A673 (cell line): ENCODE measurements at regions not wholly inside any gene's neighbourhood (a gene's known extent, or its start where the extent isn't known, plus 50 kb on each side); places are given as distances from the start of the nearest gene placed in this dataset.

Source experiments
- BruUV-seq: library from RNA; stranded (reverse); fragments of 400-500 nt; replicated peaks from 2 replicates; lab custom pipeline; 2021; lab: Mats Ljungman, UMichigan
- CTCF ChIA-PET: fragments of 300-600 bp; sonication (Branson Sonifier 250); formaldehyde crosslinking; loops from one replicate; lab custom pipeline; 2022; ENCODE audit warnings: antibody characterized with exemption; lab: Charles Lee
- POLR2A ChIA-PET: fragments of 300-600 bp; sonication (Branson Sonifier 250); formaldehyde crosslinking; loops from one replicate; lab custom pipeline; 2022; ENCODE audit warnings: antibody characterized with exemption; ENCODE audit not compliant: low non-redundant PET; lab: Charles Lee
- DNase-seq: peaks from one replicate; pipeline ENCODE4 v3.0.0-alpha.2; 2015; ENCODE audit warnings: low spot score
- H3K27ac ChIP-seq: fragments of 200-600 bp; sonication (generic); 2 replicates; pipeline ENCODE4 v1.5.1; 2016; ENCODE audit warnings: mixed run types, low read depth, mild to moderate bottlenecking, mixed read lengths, antibody characterized with exemption, low read length; ENCODE audit not compliant: poor library complexity, severe bottlenecking
- H3K27me3 ChIP-seq: fragments of 200-600 bp; sonication (generic); replicated peaks from 2 replicates; pipeline ENCODE4 v1.6.1; 2017; ENCODE audit warnings: mixed run types, low read depth, mild to moderate bottlenecking, mixed read lengths, antibody characterized with exemption, low read length; ENCODE audit not compliant: insufficient read depth, poor library complexity
- H3K36me3 ChIP-seq: fragments of 200-600 bp; sonication (generic); 2 replicates; pipeline ENCODE4 v1.6.1; 2016; ENCODE audit warnings: mixed run types, mild to moderate bottlenecking, mixed read lengths, antibody characterized with exemption, low read length; ENCODE audit not compliant: insufficient read depth, poor library complexity, severe bottlenecking
- H3K4me1 ChIP-seq: fragments of 200-600 bp; sonication (generic); 2 replicates; pipeline ENCODE4 v1.6.1; 2017; ENCODE audit warnings: mixed run types, mild to moderate bottlenecking, mixed read lengths, antibody characterized with exemption, low read length; ENCODE audit not compliant: insufficient read depth, poor library complexity, severe bottlenecking
- H3K4me3 ChIP-seq: fragments of 200-600 bp; sonication (generic); 2 replicates; pipeline ENCODE4 v1.5.1; 2016; ENCODE audit warnings: low read depth, mixed run types, mild to moderate bottlenecking, mixed read lengths, low read length; ENCODE audit not compliant: poor library complexity, severe bottlenecking
- H3K9me3 ChIP-seq: fragments of 200-600 bp; sonication (generic); 2 replicates; pipeline ENCODE4 v1.6.1; 2016; ENCODE audit warnings: mixed run types, low read depth, mild to moderate bottlenecking, mixed read lengths, antibody characterized with exemption, low read length; ENCODE audit not compliant: poor library complexity, severe bottlenecking
- CTCF ChIP-seq: fragments of 300-800, 200-600 bp; sonication (generic); conservative IDR thresholded peaks from 2 replicates; pipeline ENCODE4 v1.5.1; 2017; ENCODE audit warnings: low read depth, mild to moderate bottlenecking, antibody characterized with exemption, low read length, moderate library complexity, mixed read lengths
- EZH2 ChIP-seq: fragments of 200-600 bp; sonication (generic); IDR thresholded peaks from 2 replicates; pipeline ENCODE4 v1.6.1; 2017; ENCODE audit warnings: borderline replicate concordance, low read depth, mild to moderate bottlenecking, mixed read lengths, antibody characterized with exemption, low read length; ENCODE audit not compliant: poor library complexity, severe bottlenecking
- intact Hi-C: fragments of 100-400 bp; cut with micrococcal nuclease; formaldehyde crosslinking; loops from one replicate; pipeline ENCODE4 v1.10.0; 2022; ENCODE audit not compliant: unreplicated experiment

- no TSS peak for BruUV-seq
Measured at GRCh38 chr6:168728056-168728455, 287.1 kb downstream of the SMOC2 start.

GRCh38 chr6:168726312-168726856 is 285.4 kb downstream of the SMOC2 start:
- POLR2A ChIA-PET: no interaction called here
- Histone ChIP-seq H3K9me3 (no peaks in the 10 kb centered on the region), H3K27ac (no peak overlapping the region), H3K4me3 (no peak overlapping the region), H3K4me1 (no peaks in the 10 kb centered on the region), H3K36me3 (no peaks in the 10 kb centered on the region), H3K27me3 (no peaks in the 10 kb centered on the region)
- intact Hi-C loops: no loop called here
- BruUV-seq: no TSS peak
- no peak for TF ChIP-seq EZH2
- TF ChIP-seq CTCF: no peak
- no peak for DNase-seq
- CTCF ChIA-PET: no interaction called here

More at GRCh38 chr6:168728056-168728455, 287.1 kb downstream of the SMOC2 start:
- no peak overlapping the region for H3K4me3 ChIP-seq
- intact Hi-C loops: no loop called here
- H3K27ac ChIP-seq: no peak overlapping the region
- no peaks in the 10 kb centered on the region for H3K36me3 ChIP-seq
- no peak for DNase-seq
- ChIA-PET POLR2A (no interaction called here), CTCF (no interaction called here)
- H3K27me3 ChIP-seq: no peaks in the 10 kb centered on the region
- no peaks in the 10 kb centered on the region for H3K9me3 ChIP-seq
- no peak for TF ChIP-seq CTCF
- no peak for TF ChIP-seq EZH2
- H3K4me1 ChIP-seq: no peaks in the 10 kb centered on the region

- DNase-seq: no peak
- no TSS peak for BruUV-seq
- ChIA-PET CTCF (no interaction called here), POLR2A (no interaction called here)
- Histone ChIP-seq H3K27me3 (no peaks in the 10 kb centered on the region), H3K36me3 (no peaks in the 10 kb centered on the region), H3K4me3 (no peak overlapping the region), H3K27ac (no peak overlapping the region), H3K4me1 (no peaks in the 10 kb centered on the region), H3K9me3 (no peaks in the 10 kb centered on the region)
- intact Hi-C loops: no loop called here
- TF ChIP-seq EZH2 (no peak), CTCF (no peak)
Measured at GRCh38 chr6:168725802-168726201, 284.8 kb downstream of the SMOC2 start.
